NB4 (cell line): ENCODE measurements at regions not wholly inside any gene's neighbourhood (a gene's known extent, or its start where the extent isn't known, plus 50 kb on each side); places are given as distances from the start of the nearest gene placed in this dataset.

Source experiments
- CTCF ChIP-seq: IDR thresholded peaks from one replicate; pipeline ENCODE4 v1.5.1; 2012; ENCODE audit warnings: low read depth, low read length
- POLR2A ChIP-seq: IDR thresholded peaks from 2 replicates; pipeline ENCODE4 v1.6.1; 2011; ENCODE audit warnings: mild to moderate bottlenecking; ENCODE audit not compliant: insufficient read length; ENCODE audit errors: extremely low read depth

GRCh38 chr4:170229006-170229405 lies 139.2 kb upstream of the AADAT start:
- no peak for TF ChIP-seq CTCF
- no peak for TF ChIP-seq POLR2A
